ENCODE measurements at regions not wholly inside any gene's neighbourhood (a gene's known extent, or its start where the extent isn't known, plus 50 kb on each side); places are given as distances from the start of the nearest gene placed in this dataset.
"Not testable (repeated sequence)": the region's sequence is repeated elsewhere in the genome, so short reads cannot be mapped to it uniquely, and the experiment has no call there.

- H3K4me1 Mint-ChIP-seq, result no peaks in the 10 kb centered on the region
- DNase-seq (no peak), ATAC-seq (no peak)
- H3K9me3 Mint-ChIP-seq (ENCODE audit: low read depth), result no peaks in the 10 kb centered on the region
- H3K27me3 Mint-ChIP-seq, result no peaks in the 10 kb centered on the region
- CTCF ChIA-PET, result no interaction called here
- no peak overlapping the region for H3K27ac Mint-ChIP-seq
- no peaks in the 10 kb centered on the region for H3K36me3 Mint-ChIP-seq
- H3K4me3 Mint-ChIP-seq, result no peak overlapping the region
Measured at GRCh38 chr14:58985786-58986185, 202.7 kb upstream of the DAAM1 start.

GRCh38 chr14:58987591-58987990, 200.9 kb upstream of the DAAM1 start:
- CTCF ChIA-PET, result no interaction called here
- no peaks in the 10 kb centered on the region for H3K4me1 Mint-ChIP-seq
- H3K27ac Mint-ChIP-seq, result no peak overlapping the region
- DNase-seq, result no peak
- H3K4me3 Mint-ChIP-seq, result no peak overlapping the region
- H3K36me3 Mint-ChIP-seq, result no peaks in the 10 kb centered on the region
- H3K27me3 Mint-ChIP-seq, result no peaks in the 10 kb centered on the region
- no peaks in the 10 kb centered on the region for H3K9me3 Mint-ChIP-seq (ENCODE audit: low read depth)
- no peak for ATAC-seq

DNA sequence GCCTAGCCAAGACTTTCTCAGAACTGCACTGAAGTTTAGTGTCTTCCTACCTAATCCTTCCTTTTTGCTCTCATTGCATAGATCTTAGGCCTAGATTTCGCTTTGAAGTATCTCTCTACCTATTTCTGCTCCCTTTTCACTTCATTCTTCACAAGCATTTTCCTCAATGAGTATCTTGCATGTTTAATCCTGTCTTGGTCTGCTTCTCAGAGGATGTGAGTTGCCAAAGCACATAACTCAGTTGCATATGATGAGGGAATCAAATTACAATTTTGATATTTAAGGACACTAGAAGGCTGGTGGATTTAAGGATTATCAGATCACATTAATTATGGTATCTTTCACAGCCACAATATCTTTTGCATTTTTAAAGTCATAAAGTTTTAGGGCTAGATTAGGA, 195.5 kb upstream of the DAAM1 start:
- H3K4me1 Mint-ChIP-seq, result no peaks in the 10 kb centered on the region
- peaks cover 3% of the 10 kb centered on the region for H3K27me3 Mint-ChIP-seq
- no peaks in the 10 kb centered on the region for H3K36me3 Mint-ChIP-seq
- H3K9me3 Mint-ChIP-seq (ENCODE audit: low read depth), result no peaks in the 10 kb centered on the region
- no peak for ATAC-seq
- CTCF ChIA-PET, result no interaction called here
- H3K4me3 Mint-ChIP-seq, result no peak overlapping the region
- no peak for DNase-seq
- H3K27ac Mint-ChIP-seq, result no peak overlapping the region

- no peak overlapping the region for H3K4me3 Mint-ChIP-seq
- CTCF ChIA-PET, result no interaction called here
- no peaks in the 10 kb centered on the region for H3K9me3 Mint-ChIP-seq (ENCODE audit: low read depth)
- ATAC-seq, result no peak
- no peak for DNase-seq
- no peaks in the 10 kb centered on the region for H3K4me1 Mint-ChIP-seq
- no peak overlapping the region for H3K27ac Mint-ChIP-seq
- H3K27me3 Mint-ChIP-seq, result peaks cover 3% of the 10 kb centered on the region
- H3K36me3 Mint-ChIP-seq, result no peaks in the 10 kb centered on the region
Measured at GRCh38 chr14:58994130-58994529, 194.3 kb upstream of the DAAM1 start.

- no peaks in the 10 kb centered on the region for H3K36me3 Mint-ChIP-seq
- no peaks in the 10 kb centered on the region for H3K4me1 Mint-ChIP-seq
- ATAC-seq (no peak), DNase-seq (no peak)
- H3K27me3 Mint-ChIP-seq, result peaks cover 3% of the 10 kb centered on the region
- CTCF ChIA-PET, result interaction anchor here (0.5 kb wide), 1 partner anchor 9 kb away, joined by 3 read pairs; no protein-coding TSS in a partner anchor
- no peaks in the 10 kb centered on the region for H3K9me3 Mint-ChIP-seq (ENCODE audit: low read depth)
- H3K4me3 Mint-ChIP-seq, result no peak overlapping the region
- no peak overlapping the region for H3K27ac Mint-ChIP-seq
Measured at GRCh38 chr14:59004012-59004411, 184.5 kb upstream of the DAAM1 start.

DNA sequence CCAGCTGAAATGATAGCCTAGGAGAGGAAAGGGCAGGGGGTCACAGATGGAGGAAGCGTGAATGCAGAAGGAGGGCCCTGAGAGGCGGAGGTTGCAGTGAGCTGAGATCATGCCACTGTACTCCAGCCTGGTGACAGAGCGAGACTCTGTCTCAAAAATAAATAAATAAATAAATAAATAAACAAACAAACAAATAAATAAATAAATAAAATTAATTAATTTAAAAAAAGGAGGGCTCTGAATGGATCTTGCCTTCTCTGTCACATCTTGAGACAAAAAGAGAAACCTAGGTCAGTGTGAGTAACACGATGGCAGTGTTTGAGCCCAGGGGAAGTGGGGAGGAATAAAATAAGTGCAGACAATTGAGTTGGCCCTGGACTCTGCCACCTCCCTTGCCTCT, 182.3 kb upstream of the DAAM1 start:
- H3K27ac Mint-ChIP-seq; ATAC-seq; DNase-seq; H3K4me3 Mint-ChIP-seq; H3K36me3 Mint-ChIP-seq; H3K4me1 Mint-ChIP-seq; H3K9me3 Mint-ChIP-seq (ENCODE audit: low read depth); H3K27me3 Mint-ChIP-seq; CTCF ChIA-PET: not testable (repeated sequence)

DNA sequence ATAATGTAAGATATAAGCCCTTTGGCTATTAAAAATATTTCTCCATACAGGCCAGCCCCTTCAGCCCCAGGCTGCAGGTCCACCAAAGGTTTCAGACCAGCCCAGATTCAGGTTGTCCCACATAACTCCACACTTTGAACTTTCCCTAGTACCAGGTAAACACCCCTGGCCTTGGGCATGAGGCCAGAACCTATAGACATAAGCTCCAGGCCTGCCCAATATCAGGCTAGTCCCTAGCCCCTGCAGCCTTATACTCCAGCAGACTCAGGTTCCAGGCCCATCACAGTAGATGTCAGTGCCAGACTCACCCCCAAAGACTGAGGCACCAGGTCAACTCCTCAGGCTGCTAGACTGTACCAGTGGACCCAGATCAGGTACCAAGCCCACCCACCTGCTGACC, 178.5 kb upstream of the DAAM1 start:
- ATAC-seq, result no peak
- no peak overlapping the region for H3K4me3 Mint-ChIP-seq
- CTCF ChIA-PET, result no interaction called here

DNA sequence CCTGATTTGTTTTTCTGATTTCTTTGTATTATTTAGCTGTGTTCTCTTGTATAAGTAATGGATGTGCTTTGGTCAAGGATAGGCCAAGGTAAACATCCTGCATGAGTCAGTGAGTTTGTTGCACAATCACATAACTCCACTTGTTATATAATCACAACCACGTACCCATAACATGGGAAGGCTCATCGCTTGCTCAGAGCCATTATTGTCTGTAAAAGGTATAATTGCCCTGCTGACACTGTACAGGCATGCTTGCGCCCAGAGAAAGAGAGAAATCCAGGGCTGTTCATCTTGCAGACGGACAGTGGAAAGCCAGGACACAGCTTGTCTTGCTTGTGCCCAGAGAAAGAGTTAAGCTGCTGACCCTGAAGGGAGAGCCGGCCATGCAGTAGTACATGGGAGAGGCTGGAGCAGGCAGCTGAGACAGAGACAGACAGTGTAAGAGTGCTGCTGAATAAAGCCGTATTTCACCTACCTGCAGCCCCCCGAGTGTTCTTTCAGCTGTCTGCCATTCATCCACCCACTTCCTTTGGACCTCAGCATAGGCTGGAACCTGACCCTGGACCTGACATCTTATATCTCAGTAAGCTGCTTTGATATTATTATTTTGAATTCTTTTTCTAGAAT, 174.7 kb upstream of the DAAM1 start:
- no peak for DNase-seq
- CTCF ChIA-PET, result no interaction called here
- H3K27ac Mint-ChIP-seq, result no peak overlapping the region
- no peak overlapping the region for H3K4me3 Mint-ChIP-seq
- H3K4me1 Mint-ChIP-seq, result no peaks in the 10 kb centered on the region
- ATAC-seq, result no peak
- peaks cover 2% of the 10 kb centered on the region for H3K9me3 Mint-ChIP-seq (ENCODE audit: low read depth)
- no peaks in the 10 kb centered on the region for H3K36me3 Mint-ChIP-seq
- H3K27me3 Mint-ChIP-seq, result no peaks in the 10 kb centered on the region

More for the DNA sequence above, 178.5 kb upstream of the DAAM1 start:
- no peaks in the 10 kb centered on the region for H3K4me1 Mint-ChIP-seq
- H3K36me3 Mint-ChIP-seq, result no peaks in the 10 kb centered on the region
- peaks cover 2% of the 10 kb centered on the region for H3K9me3 Mint-ChIP-seq (ENCODE audit: low read depth)
- no peaks in the 10 kb centered on the region for H3K27me3 Mint-ChIP-seq
- DNase-seq, result no peak
- no peak overlapping the region for H3K27ac Mint-ChIP-seq

DNA sequence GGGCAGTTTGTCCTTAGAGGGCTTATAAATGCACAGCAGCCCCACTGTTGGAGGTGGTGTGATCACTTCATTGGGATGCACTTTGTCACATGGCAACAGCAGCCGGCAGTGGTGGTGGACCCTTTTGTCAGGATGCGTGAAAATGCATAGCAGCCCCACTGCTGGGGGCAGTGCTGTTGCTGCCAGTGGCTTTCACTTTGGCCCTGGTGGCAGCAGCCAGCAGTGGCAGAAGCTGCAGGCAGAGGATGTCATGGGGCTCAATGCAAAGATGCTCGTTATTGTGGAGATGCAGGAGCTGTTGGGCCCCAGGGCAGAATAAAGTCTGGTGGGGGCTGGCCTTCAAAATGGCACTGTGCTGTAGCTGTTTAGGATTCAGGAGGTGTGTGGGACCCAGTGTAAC, 173.0 kb upstream of the DAAM1 start:
- ATAC-seq (no peak), DNase-seq (no peak)
- Mint-ChIP-seq H3K9me3 (ENCODE audit: low read depth) (peaks cover 2% of the 10 kb centered on the region), H3K36me3 (no peaks in the 10 kb centered on the region), H3K27ac (no peak overlapping the region), H3K4me1 (no peaks in the 10 kb centered on the region), H3K4me3 (no peak overlapping the region), H3K27me3 (no peaks in the 10 kb centered on the region)
- CTCF ChIA-PET, result no interaction called here

DNA sequence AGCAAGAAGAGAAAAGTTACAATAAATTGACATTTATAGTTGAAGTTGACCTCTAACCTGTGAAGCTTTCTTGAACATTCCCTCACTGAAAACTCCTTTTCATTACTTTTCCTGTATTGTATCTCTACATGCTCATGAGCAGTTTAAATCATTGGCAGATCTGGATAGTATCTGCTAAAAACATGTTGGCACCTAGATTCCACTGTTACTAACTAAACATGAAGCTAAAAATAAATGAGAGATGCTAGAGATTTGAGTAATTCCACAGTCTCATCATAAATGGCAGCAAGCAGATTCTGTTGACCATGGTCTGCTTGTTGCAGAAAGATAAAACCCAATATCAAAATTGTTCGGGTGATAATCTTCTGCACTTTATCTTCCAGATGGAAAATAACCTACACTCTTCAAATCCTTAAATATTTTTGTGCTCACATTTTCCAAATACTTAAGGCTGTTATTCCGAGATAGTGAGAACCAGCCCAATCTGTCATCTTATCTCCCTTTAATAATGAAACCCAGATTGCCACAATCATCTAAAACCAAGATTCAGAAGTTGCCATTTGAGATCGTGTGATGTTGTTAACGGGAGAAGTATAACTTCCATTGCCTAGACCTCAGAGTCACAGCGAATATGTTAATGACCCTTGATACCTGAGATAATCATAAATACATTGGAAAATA, 171.0 kb upstream of the DAAM1 start:
- peaks cover 2% of the 10 kb centered on the region for H3K9me3 Mint-ChIP-seq (ENCODE audit: low read depth)

DNA sequence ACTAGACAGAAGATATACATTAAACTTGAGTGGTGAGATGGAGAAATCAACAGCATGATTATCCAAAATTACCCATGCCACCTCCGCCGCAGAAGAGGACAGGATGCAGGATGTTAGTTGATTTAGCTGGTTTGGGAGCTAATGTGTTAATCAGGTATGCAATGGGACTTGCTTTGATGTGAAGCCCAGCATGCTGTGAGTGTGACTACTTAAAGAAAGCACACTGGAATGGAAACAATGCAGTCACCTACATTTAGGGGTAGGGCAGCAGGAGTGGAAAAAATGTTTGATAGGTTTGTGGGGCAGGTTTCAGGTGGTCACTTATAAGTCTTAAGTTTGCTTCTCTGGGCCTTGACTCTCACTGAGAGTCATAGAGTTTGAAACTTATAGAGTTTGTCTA, 170.0 kb upstream of the DAAM1 start:
- Mint-ChIP-seq H3K9me3 (ENCODE audit: low read depth) (no peaks in the 10 kb centered on the region), H3K36me3 (no peaks in the 10 kb centered on the region), H3K27me3 (peaks cover 3% of the 10 kb centered on the region), H3K4me1 (no peaks in the 10 kb centered on the region), H3K27ac (no peak overlapping the region), H3K4me3 (no peak overlapping the region)
- CTCF ChIA-PET, result no interaction called here
- DNase-seq, result no peak
- ATAC-seq, result no peak

More for the DNA sequence above, 171.0 kb upstream of the DAAM1 start:
- Mint-ChIP-seq H3K4me1 (no peaks in the 10 kb centered on the region), H3K36me3 (no peaks in the 10 kb centered on the region), H3K27ac (no peak overlapping the region), H3K4me3 (no peak overlapping the region), H3K27me3 (peaks cover 2% of the 10 kb centered on the region)
- CTCF ChIA-PET, result no interaction called here
- DNase-seq, result no peak
- ATAC-seq, result no peak

DNA sequence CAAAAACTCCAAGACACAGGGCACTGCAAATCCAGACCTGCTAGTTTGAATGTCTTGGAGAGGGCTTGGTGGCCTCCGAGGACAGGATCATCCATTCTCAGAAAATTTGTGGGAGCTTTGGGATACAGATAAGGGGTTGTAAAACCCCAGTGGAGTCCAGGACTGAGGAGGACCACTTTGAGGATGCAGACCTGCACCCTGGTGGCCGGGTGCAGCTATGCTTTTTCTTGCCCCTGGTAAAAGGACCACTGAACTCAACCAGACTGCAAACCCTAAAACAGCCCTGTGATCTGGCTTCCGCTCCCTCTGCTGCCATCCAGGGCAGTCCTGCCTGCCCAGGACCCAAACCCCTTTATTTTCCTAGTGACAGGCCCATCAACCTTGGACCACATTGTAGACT, 169.5 kb upstream of the DAAM1 start:
- no peak overlapping the region for H3K4me3 Mint-ChIP-seq
- H3K27me3 Mint-ChIP-seq, result peaks cover 3% of the 10 kb centered on the region
- H3K9me3 Mint-ChIP-seq (ENCODE audit: low read depth), result no peaks in the 10 kb centered on the region
- CTCF ChIA-PET, result no interaction called here
- DNase-seq (no peak), ATAC-seq (no peak)
- no peaks in the 10 kb centered on the region for H3K4me1 Mint-ChIP-seq
- H3K36me3 Mint-ChIP-seq, result no peaks in the 10 kb centered on the region
- no peak overlapping the region for H3K27ac Mint-ChIP-seq

- Mint-ChIP-seq H3K27ac (no peak overlapping the region), H3K27me3 (peaks cover 9% of the 10 kb centered on the region), H3K9me3 (ENCODE audit: low read depth) (no peaks in the 10 kb centered on the region), H3K36me3 (no peaks in the 10 kb centered on the region), H3K4me3 (no peak overlapping the region), H3K4me1 (no peaks in the 10 kb centered on the region)
- CTCF ChIA-PET, result interaction anchor here (1.2 kb wide), 1 partner anchor 519 kb away, joined by 4 read pairs; no protein-coding TSS in a partner anchor
- DNase-seq (no peak), ATAC-seq (no peak)
Measured at GRCh38 chr14:59020382-59020781, 168.1 kb upstream of the DAAM1 start.

GRCh38 chr14:59022144-59022543, 166.3 kb upstream of the DAAM1 start:
- CTCF ChIA-PET, result interaction anchor here (0.6 kb wide), 1 partner anchor 11 kb away, joined by 3 read pairs; no protein-coding TSS in a partner anchor
- Mint-ChIP-seq H3K4me1 (no peaks in the 10 kb centered on the region), H3K36me3 (no peaks in the 10 kb centered on the region), H3K4me3 (no peak overlapping the region), H3K27me3 (peaks cover 15% of the 10 kb centered on the region), H3K9me3 (ENCODE audit: low read depth) (no peaks in the 10 kb centered on the region), H3K27ac (no peak overlapping the region)
- ATAC-seq, result no peak
- no peak for DNase-seq

All from activated CD8-positive, alpha-beta memory T cell treated with anti-CD3 and anti-CD28 coated beads, Interleukin-2, amount 10 ng/mL, durations not matched to agents 7 days and 5 days (primary cell).